Activated CD4-positive, alpha-beta T cell treated with anti-CD3 and anti-CD28 coated beads for 4 hours (primary cell): ENCODE measurements at regions not wholly inside any gene's neighbourhood (a gene's known extent, or its start where the extent isn't known, plus 50 kb on each side); places are given as distances from the start of the nearest gene placed in this dataset.
"Not testable (repeated sequence)": the region's sequence is repeated elsewhere in the genome, so short reads cannot be mapped to it uniquely, and the experiment has no call there.

ENCODE experiments used
- DNase-seq, 2 donors: peaks; one replicate each; pipeline ENCODE4 v3.0.0-alpha.2; 2020

DNA sequence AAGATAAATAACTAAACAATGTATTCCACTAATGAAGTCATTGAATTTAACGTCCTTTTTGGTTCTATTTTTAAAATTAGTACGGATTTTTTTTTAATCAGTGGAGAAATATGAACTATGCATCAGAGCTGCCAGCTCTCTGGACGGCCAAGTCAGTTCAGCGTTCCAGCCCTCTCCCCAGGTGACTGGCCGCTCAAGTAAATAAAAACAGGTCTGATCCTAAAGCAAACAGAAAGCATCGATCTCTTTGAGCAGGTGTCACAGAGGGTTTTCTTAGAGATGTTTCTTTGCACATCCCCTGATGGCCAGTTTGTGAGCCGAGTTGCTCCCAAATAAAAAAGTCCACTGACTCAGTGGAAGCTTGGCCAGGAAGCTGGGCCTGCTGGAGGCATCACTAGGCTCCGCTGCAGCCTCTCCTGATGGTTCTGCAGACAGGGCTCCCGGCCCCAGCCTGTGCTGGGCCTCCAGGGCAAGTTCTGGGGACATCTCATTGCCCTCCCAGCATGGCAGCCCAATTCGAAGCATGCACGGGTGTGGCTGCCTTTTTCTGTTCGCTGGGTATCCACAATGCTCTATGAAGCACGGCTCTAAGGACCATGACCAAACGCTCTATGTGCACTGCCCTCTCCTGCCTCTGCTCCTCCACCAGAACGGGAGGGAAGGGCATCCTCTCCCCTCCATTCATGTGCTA, 74.7 kb upstream of the PPP2R2D start:
- DNase-seq: no peak

- no peak for DNase-seq
Measured at GRCh38 chr10:131829156-131829930, 71.5 kb upstream of the PPP2R2D start.

GRCh38 chr10:131830446-131831130, 70.2 kb upstream of the PPP2R2D start:
- no peak for DNase-seq

GRCh38 chr10:131831561-131831960, 69.2 kb upstream of the PPP2R2D start:
- DNase-seq: no peak

GRCh38 chr10:131832056-131832685, 68.6 kb upstream of the PPP2R2D start:
- no peak for DNase-seq

DNA sequence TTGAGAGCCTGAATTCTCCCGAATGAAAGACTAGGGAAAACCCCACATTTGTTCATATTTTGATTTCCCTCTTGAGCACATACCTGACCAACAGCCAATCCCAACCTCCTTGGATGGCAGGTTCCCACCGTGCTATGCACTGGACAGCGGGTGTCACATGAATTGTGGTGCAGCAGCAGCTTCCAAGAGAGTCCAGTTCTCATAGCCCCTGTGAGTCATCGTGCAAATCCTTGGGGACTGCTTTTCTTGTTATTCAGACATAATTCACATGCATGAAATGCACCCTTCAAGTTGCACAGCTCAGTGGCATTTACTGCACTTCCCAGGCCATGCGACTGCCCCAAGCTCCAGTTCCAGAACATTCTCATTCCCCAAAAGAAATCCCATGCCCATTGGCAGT, 67.8 kb upstream of the PPP2R2D start:
- no peak for DNase-seq

GRCh38 chr10:131833446-131834080, 67.2 kb upstream of the PPP2R2D start:
- DNase-seq: no peak

DNA sequence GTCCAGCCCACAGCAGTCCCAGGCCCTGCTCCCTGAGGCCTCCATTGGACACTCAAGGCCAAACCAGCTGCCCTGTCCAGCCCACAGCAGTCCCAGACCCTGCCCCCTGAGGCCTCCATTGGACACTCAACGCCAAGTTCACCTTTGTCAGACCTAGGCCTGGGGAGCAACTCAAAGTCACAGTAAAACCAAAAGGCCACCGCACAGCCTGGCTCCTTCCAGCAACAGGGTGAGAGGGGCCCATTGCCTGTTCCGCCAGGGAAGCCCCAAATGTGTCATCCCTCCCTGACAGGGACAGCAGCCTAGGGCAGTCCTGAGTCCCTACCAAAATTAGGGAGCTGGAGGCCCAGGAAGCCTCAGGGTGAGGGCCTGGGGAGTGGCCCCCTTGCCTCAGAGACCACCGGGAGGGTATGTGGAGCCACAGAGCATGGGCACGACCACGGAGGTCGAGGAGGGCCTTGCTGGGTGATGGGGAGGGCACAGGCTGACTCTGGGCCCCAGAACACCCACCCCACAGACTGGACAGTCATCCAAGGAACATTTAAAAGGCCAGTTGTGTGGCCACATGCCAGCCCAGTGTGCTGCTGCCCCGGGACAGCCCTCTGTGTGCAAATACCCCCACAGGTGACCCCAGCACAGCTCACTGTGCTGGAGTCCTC, 66.5 kb upstream of the PPP2R2D start:
- no peak for DNase-seq

DNA sequence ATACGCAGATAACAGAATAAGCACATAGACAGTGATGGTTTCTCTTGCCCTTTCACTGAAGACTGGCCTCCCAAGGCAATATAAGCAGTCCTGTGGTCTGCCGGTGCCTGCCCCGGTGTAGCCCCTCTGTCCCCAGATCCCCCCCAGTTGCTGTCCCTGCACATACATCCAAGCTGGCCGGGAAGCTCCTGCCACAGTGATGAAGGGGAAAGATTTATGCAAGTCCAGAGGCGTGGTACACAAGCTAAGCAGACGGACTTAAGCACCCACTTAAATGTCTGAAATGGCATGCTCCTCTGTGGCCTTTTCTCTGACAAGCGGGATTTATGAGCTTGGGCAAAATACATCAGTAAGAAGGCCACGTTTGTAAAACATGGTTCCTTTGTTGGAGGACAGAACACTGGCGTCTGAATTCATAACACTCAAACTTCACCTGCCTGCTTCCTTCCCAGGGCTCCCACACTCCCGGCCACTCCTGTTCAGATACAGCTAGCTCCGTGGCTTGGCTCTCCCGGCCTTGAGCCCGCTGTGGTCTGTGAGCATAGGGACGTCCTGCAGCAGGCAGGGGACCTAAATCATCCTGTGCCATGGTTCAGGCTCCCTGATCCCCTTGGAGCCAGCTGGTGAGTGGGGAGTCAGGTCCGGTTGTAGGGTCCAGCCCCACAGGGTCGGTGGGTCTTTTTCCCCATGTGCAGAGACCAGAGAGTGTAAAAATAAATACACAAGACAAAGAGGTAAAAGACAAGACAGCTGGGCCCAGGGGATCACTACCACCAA, 61.7 kb upstream of the PPP2R2D start:
- DNase-seq: no peak

DNA sequence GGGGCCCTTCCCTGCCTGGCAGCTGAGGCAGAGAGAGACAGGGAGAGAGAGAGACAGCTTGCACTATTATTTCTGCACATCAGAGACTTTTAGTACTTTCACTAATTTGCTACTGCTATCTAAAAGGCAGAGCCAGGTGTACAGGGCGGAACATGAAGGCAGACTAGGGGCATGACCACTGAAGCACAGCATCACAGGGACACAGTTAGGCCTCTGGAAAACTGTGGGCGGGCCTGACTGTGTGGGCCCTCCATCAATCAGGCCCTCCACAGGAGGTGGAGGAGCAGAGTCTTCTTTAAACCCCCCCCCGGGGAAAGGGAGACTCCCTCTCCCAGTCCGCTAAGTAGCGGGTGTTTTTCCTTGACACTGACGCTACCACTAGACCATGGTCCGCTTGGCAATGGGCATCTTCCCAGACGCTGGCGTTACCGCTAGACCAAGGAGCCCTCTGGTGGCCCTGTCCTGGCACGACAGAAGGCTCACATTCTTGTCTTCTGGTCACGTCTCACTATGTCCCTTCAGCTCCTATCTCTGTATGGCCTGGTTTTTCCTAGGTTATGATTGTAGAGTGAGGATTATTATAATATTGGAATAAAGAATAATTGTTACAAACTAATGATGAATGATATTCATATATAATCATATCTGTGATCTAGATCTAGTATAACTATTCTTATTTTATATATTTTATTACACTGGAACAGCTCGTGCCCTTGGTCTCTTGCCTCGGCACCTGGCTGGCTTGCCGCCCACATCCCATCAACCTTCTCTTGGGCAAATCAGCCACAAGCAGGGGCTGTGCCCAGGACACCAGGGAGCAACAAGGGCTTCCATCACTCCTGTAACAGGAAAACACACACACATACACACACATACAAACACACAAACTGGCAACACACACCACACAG, 60.7 kb upstream of the PPP2R2D start:
- not testable (repeated sequence) for DNase-seq

DNA sequence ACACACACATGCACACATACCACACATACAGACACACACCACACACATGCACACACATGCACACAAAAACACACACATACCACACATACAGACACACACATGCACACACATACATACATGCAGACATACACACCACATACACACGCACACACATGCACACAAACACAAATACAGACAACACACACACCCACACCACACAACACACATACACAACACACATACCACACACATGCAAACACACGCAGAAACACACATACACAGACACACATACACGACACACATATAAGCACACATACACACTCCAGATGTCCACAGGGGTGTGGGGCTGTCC, 60.1 kb upstream of the PPP2R2D start:
- no peak for DNase-seq

- no peak for DNase-seq
Measured at GRCh38 chr10:131841131-131841660, 59.6 kb upstream of the PPP2R2D start.

- DNase-seq: no peak
Measured at GRCh38 chr10:131841661-131842139, 59.1 kb upstream of the PPP2R2D start.

DNA sequence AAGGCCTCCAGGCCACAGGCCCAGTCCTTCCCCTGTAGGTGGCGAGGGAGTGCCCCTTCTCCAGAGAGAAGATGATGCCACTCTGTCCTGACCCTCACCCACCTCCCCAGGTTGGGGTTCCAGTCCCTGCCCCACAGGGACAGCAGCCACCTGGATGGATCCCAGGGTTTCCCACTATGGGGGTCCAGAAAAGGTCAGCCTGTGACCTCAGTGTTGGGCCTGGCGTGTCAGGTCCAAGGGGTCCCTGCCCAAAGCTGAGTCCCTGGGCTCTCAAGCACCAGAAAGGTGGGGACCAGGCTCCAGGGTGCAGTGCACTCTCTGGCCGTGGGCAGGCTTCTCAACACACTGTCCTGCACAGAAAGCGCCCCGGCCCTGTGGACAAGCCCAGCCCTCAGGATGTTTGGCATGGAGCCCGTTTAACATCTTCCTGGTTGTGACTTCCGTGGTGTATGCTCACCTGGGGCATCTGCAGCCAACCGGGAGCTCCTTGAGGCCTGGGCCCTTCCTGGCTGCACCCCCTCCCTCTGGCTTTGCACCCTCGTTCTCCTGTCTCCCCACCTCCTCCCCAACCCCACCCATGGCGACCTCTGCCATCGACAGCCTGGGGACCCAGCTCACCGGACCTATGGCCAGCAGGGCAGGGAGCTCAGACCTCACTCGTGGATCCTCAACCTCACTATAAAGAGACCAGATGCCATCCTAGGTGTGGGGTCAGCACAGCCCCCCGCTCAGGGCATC, 58.3 kb upstream of the PPP2R2D start:
- no peak for DNase-seq

DNA sequence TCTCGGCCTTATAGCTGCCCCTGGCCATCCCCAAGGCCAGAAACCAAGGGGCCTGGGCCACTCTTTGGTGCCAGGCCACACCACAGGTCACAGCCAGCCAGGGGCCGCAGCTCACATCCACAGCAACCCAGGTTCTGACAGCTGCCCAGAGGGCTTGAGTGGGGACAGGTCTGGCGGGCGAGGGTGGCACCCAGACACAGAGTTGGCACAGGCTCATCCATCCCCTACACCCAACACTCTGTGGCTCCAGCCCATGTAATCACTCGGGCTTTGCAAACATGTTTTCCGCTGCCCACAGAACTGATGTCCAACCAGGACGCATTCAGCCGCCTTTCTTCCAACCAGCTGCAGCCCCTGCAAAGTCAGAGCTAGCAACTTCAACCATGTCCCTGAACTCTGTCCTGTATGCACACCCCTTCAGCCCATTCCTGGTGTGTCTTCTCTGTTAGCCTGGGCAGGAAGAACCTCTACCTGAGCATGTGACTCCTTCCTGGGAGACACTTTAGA, 57.7 kb upstream of the PPP2R2D start:
- DNase-seq: no peak

- DNase-seq: no peak
Measured at GRCh38 chr10:131843881-131844284, 56.9 kb upstream of the PPP2R2D start.

DNA sequence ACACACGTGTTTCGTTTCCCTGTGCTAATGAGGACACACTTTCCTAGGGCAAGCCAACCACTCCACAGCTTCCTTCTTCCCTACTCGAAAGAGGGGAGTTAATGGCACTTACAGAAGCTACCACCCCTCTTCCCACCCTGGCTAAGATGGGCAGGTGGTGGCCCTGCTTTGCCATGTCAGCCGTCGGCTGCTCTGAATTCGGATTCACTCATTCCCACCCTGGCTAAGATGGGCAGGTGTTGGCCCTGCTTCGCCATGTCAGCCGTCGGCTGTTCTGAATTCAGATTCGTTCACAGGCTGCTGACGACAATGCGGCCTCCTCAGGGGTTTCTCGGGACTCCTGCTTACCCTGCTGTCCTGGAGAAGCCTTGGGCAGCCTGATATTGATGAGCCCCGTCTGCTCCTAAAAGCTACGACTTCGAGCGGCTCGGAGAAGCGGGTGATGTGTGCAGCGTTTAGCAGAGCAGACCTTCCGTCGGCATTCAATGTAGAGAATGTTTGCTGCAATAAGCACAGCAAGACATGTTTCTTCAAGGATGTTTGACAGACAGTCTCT, 56.2 kb upstream of the PPP2R2D start:
- DNase-seq: no peak

DNA sequence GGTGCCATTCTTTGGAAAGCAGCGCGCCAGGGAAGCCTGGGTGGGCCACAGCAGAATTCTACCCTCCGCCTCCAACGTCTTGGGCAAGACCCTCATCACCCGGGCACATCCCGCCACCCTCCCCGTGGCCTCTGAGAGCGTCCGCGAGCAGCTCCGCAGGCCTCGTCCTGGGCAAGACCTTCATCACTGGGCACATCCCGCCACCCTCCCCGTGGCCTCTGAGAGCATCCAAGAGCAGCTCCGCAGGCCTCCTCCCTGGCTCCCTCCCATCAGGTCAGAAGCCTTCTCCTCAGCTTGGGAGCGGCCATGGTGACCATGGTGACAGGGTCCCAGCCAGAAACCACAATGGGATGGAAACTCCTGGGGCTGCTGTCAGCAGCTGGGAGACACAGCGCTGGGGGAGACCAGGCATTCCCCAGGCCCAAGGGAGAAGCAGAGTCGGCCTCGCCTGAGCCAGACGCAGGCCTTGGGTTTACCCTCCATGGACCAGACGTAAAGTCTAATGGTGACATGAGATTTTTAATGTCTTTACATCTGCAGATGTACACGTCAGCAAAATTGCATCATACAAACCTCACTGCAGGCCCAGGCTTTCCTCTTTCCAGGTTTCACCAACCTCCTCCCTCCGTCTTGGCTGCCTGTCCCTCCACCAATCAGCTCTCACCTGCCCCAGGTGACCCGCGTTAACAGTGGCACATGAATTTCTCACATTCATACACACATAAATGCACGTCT, 55.1 kb upstream of the PPP2R2D start:
- DNase-seq: no peak
